NCI-H82 (cell line): ENCODE measurements at regions not wholly inside any gene's neighbourhood (a gene's known extent, or its start where the extent isn't known, plus 50 kb on each side); places are given as distances from the start of the nearest gene placed in this dataset.

ENCODE experiments used
- DNase-seq: peaks from one replicate; lab custom pipeline; 2025; lab: John Stamatoyannopoulos, UW

DNA sequence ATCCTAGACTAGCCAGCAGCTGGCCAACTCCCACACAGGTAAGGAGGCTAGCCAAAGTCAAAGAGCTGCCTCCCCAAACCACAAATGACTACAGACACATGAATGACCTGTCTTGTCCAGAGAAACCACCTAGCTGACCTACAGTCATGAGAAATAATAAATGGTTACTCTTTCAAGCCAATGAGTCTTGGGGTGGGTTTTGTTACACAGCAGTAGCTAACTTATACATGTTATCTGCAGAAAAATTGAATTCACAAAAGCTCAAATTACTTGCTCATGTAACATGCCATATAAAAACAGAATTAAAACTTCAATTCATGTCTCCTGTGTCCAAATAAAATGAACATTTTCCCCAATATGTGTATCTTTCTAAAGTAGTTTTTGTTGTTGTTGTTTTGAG lies 307.4 kb upstream of the NR2F2 start:
- no peak for DNase-seq

DNA sequence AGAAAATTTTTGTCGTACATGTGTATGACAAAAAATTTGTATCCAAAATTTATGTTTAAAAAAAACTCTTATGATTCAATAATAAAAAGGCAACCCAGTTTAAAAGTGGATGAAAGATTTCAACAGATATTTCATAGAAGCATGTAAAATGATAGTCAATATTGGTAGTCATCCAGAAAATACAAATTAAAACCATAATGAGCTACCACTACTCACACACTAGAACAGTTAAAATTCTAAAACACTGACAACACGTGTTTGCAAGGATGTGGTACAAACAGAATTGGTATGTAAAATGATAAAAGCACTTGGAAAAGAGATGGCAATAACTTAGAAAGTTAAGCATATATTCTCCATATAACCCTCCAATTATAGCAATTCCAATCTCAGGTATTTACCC lies 303.0 kb upstream of the NR2F2 start:
- DNase-seq: no peak

DNA sequence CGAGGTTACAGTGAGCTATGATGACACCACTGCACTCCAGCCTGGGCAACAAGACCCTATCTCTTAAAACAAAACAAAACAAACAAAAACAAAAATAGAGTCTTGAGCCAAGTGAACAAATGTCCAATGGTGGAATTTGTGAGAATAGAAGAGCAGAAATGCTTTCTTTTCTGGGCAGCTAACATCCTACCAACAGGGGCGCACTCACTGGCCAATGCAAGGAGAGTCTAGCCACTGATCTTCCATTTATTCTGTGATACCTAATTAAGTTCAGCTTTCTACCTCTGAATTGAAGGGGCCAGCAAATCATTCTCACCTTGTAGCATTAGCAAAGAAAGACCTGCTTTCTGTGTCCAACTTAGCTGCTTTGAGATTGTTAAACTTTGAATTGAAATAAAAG lies 301.9 kb upstream of the NR2F2 start:
- no peak for DNase-seq

DNA sequence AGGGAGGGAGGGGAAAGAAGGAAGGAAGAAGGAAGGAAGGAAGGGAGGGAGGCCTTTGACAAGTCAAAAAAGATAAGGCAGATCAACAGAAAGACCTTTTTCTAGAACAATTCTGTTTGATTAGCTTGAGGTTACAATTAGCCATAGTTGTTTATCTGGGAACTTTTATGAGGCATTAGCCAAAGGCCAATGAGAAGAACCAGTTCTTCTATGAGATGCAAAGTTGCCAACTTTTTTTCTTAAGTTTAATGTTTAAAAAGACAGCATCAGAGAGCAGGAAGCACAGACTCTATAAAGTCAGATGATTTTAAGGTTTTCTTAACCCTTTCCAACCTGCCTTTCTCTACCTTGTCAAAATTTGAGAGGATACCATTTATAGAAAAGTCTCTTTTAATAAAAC lies 301.3 kb upstream of the NR2F2 start:
- no peak for DNase-seq

DNA sequence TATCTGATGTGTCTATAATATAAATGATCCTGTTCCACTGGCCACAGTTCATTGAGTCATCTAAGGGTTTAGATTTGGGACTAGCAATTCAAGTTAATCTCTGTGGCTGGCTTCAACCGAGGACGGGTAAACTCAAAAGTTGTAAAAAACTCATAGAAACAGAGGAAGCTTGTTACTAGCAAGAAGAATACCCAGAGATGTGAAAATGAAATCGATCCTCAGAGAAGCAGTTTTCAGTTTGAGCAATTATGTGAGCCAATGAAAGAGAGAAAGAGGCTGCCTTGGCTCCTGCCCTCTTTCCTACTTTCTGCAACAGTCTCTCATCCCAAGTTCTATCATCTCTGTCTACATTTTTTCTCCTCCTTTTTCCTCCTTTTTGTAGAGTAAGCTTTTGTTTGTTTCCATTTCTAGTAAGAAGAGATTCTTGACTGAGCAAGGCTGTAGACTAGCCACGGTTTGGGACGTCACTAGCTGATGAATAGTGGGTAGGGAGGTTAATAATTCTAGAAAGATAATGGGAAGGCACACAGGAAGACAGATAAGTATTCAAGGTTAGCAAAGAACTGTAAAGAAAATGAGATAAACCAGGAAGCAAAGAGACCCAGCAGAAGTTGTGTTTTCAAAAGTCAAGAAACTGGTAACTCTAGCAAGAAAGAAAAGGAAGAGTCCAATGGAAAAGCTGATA lies 298.9 kb upstream of the NR2F2 start:
- no peak for DNase-seq

DNA sequence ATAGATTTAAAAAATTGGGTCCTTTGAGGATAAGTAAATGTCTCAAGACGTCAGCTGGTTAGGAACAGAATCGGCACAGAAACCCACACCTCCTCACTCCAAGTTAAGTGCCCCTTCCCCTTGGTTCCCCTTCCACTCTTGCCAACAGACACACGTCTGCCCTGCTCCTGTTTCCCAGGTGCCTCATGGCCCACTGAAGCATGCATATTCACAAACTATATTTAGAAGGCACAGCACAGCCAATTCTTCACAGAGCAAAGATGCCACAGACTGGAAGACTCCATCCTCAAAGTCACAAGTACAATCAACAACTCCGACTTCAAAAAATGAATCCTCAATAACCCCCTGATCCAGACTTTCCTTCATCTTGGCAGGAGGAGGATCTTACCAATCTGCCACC lies 295.4 kb upstream of the NR2F2 start:
- no peak for DNase-seq

DNA sequence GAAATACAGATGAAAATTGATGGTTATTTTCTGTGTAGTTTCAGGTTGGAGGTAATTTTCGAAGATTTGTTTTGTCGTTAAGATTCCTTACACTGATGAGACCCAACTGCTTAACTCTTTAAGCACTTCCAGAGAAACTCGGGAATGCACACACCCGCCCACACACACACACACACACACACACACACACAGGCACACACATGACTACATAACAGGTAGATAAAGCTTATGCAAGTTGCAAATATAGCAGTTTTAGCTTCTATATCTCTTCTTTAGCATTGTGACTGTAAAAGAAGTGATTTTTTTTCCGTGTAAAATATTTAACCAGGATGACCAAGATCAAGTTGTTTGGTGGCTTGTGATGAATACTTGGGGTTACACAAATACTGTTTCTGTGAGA lies 294.9 kb upstream of the NR2F2 start:
- DNase-seq: no peak

DNA sequence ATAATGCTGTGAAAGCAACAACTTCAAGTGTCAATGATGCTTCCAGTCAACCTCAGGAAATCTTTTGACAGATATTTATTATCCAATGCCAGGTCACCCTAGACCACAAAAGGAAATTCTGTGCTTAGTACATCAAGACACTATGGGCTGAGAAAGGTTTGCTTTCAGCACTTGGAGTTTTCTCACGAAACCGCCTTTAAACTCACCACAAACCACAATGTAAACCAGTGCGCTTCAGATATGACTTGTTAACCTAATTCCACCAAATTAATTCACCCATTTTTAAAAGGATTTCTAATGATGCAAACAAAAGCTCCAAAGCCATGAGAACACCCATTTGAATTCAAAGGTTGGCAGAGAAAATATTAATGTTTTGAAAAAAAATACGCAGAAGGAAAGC lies 292.9 kb upstream of the NR2F2 start:
- no peak for DNase-seq

DNA sequence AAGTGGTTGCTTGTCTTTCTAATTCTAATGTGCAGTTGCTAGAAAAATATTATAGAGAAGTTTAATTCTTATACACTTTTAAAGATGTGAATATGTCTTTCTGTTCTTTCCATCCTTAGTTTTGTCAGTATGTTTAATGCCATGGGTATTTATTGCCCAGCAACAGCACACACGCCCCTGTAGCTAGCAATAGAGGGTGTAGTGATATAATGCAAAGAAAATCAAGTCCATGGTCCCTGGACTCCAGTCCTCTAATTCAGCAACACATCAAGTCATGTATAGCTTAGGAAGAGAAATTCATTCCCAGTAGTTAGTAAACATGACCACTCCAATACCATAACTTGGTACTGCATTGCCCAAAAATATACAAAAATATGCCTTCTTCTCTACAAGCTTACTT lies 292.4 kb upstream of the NR2F2 start:
- no peak for DNase-seq

DNA sequence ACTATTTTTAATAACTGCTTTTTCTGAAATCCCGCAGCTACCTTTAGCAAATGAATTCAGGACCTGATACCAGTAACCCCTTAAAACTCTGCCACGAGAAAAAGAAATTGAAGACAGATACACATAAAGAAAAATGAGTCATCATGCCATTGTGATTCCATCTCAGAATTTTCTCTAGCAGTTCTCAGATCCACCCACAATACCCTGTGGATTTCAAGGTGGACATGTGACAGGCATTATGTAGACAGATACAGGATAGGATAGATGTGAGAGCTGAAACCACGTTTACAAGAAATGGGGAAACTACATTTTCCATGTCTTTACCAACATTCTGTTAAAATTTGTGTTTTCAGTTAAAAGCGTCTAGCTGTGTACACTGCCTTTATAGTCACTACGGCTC lies 291.9 kb upstream of the NR2F2 start:
- DNase-seq: no peak

DNA sequence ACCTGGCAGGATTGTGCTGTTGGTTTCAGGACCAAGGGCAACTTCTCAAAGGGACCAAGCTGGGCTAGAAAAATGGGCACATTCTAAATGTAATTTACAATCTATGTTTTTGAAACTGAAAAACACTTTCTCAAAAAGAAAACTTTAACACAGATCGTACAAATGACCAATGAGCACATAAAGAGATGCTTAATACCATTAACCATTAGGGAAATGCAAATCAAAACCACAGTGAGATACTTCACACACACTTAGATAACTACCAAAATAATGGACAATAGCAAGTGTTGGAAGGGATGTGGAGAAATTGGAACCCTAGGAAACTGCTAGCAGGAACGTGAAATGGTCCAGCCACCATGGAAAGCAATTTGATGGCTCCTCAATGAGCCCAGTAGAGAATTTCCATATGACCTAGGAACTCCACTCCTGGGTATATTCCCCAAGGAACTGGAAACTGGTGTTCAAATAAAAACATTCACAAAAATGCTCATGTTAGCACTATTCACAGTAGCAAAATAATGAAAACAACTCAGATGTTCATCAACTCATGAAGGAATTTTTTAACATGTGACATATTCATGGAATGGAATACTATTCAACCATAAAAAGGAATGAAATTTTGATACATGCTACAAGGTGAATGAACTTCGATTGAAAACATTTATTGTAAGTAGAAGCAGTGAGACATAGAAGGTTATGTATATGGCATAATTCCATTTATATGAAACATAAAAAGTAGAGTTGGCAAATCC lies 288.3 kb upstream of the NR2F2 start:
- no peak for DNase-seq

DNA sequence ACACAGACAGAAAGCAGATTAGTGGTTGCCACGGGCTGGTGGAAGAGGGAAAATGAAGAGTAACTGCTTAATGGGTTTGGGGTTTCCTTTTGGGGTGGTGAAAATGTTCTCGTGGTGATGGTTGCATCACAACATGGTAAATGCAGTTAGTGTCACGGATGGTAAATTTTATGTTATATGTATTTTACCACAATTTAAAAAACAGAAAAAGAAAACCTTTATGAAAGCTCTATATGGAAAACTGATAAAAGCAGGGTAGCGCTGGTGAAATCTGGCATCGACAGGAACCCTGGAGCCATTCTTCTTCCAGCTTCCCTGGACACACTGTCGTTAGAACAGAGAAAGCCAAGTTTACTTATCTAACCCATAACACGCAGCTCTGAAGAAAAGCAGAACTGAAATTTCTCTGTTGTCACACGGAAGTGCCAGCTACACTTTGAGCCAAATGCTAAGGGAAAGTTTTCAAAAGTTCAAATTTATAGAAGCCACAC lies 287.7 kb upstream of the NR2F2 start:
- no peak for DNase-seq

DNA sequence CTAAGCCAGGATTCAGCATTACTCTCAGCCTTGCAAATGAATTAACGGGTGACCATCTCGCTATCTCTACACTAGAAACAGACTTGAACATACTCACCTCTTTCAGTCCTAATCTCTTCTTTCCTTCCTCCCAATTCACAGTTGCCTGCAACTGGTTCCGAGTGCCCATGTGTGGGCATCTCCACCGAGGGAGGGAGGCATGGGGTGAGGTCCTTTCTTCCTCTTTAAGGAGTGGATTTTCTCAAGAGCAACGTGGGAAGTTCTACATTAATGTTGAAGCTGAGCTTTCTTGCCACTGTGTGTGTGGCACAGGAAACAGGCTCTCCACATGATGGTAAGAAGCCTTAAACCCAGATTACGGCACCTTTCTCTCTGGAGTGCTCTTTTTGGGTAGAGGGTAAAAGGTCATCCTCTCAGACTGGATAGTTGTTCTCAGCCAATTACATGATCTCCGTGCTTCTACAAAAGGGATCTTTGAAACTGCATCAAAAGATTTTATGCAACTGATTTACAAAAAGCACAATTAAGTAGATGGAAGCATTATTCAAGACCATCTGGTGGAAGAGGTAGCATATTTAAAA lies 286.8 kb upstream of the NR2F2 start:
- no peak for DNase-seq

DNA sequence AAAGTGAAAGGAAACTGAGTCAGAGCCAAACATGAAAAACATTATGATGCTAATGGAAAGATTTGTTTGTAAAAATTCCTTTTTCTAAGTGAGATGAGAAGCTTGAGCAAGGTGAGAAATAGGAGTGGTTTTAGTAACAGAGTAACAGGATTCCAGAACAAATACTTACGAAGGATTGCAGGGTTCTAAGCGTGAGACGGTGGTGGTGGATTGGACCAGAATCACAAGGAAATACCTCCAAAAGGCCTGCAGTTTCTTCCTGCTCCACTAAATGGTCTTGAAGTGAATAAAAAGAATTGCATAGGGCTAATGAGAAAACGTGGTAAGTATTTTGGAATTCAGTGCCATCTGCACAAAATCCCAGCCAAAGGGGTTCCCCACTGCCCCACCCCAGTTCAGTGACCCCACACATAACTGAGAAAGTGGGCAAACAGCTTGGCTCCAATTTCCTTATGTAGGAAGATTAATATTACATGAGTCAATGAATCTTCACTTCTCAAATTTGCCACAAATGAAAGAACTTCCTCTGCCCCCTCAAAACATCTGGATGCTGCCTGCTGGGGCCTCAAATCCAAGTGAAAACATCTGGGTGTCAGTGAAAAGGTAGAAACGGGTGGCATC lies 283.8 kb upstream of the NR2F2 start:
- DNase-seq: no peak

DNA sequence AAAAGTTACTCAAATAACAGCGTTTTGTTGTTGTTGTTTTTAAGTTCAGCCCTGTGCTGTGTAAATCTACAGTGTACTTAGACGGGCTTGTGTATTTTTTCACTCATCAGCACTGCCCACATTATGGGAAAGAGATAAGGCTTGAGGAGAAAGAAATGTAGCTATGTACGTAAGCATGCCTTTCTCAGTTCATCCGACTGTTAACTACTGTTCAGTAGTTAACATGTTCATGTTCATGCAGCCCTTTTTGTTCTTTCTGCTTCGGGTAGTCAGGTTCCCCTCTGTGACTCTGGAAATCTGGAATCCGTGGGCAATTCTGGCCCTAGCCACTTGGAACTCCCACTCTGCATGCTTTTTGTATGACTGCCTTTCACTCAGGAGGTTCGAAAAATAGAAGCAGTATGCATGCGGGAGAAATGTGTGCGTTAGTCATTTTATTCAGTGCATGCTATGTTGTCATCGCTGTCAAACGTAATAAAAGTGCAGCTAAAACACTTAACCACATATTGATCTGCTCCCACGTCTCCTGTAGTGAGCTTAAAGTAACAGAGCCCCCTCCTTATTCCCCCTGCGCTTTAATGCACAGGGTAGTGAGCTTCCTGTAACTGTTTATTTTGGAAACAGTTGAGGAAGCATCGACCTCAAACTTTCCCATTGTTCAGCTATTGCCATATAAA lies 283.1 kb upstream of the NR2F2 start:
- no peak for DNase-seq

DNA sequence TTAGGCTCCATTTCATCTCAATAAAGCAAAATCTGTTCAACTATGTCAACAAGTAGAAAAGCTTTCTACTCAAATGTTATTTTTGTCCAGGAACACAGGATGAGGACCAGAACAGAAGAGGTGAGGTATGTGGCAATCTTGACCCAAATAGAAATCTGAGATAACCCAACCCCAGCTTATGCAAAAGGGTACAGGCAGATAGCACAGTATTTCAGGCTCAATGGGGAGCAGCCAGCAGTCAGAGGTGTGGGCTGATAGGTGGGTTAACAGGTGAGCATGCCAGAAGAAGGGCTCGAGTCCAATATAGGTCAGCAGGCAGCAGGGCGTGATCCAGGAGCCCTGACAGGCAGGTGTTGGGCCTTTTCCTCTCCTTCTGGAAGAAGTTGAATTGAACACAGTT lies 281.2 kb upstream of the NR2F2 start:
- DNase-seq: no peak

DNA sequence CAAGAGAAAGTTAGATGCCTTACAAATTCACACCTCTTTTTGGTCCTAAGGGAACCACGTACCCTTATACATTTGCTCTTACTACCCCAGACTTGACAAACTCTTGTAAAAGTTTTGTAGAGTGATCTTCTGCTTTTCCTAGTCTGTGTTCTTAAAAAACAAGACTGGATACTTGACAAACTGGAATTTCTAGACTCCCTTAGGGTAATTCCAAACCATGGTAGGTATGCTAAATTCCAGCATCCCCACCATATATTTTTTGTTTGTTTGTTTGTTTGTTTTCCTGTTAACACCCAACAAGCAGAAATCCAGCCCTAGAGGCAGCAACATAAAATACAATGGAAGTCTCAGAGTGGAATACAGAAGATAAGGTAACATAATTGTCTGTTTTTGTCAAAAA lies 280.7 kb upstream of the NR2F2 start:
- no peak for DNase-seq

DNA sequence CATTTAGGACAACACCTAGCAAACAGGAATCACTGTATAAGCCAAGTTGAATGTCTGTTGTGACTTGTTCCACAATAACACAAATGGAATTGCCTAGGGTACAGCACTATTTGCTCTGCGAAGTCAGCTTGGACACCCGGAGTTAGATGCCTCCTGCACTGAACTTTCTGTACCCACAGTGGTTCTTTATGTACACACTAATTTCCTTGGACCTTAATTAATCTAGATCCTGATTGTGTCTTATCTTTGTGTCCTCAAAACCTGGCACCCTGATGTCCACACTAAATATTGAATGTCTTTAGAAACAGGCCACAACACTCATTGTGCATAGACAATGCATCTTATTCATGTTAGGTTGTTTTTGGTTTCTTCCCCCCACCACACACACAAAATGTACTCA lies 278.9 kb upstream of the NR2F2 start:
- DNase-seq: no peak

DNA sequence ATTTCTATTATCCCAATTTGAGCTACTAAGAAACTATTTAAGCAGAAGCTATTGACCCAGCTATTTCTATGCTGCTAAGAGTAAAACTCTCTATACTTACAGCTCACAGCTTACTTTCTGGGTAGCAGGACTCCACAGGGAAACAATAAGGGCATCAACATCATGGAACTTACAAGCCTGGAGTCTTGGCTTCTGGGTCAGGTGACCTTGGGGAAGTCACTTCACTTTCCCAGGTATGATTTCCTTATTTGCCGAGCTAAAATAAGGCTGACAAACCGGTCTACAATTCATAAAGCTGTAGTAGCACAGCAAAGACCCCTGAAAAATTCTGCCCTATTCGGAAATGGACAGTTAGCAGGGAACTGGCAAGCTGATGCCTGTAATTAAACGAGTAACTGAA lies 278.3 kb upstream of the NR2F2 start:
- DNase-seq: no peak

DNA sequence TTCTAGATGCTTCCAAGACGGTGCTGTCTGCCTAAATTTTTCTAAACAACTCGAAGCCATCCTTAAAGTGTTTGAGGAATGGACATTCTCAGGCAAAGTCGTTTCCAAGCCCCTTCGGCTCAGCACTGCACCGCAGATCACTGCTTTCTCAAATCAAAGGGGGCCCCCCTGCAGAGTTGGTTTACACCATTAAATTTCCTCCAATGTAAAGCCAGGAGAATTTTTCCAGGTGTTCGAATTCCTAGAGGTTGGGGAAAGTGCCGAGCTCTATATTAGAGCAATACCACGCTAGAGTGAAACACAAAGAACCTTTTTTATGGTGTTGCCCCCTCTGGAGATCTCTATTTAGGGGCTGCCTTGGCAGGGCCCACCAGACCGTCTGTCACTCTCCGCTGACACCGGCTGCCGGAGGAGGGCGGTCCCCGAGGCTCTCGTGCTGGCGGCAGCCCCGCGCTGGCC lies 277.9 kb upstream of the NR2F2 start:
- DNase-seq: no peak

DNA sequence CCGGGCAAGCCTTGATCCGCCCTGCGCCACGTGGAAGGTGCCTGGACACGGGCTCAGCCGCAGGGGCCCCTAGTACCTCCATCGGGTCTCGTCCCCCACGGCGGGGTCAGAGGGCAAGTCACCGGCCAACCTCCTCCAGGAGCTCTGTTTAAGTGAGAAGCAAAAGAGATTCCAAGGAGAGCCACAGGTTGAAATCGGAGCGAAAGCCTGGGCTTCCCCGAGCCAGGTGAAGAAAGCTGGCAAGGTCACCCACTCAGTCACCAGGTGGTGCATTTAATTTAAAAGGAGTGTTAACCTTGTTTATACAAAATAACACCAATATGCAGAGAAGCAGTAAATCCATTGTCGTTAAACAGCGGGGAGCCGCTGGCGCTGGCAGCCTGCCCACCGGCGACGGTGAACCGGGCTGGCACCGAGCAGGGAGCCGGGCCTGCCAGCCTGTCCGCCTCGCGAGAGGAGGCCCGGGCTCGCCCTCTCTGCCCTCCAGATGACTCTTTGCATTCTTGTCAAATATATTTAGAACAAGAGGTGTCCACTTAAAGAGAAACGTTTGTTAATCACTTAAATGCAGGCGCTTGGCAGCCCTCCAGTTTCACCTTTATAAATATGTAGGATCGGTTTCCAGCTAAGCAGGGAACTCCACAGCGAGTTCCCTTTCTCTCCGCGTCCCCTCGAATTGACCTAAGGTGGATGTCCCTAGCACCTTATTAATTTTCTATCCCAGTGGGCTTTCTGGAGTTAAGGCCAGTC lies 277.3 kb upstream of the NR2F2 start:
- DNase-seq: peak; percentile 86
